Activated CD4-positive, alpha-beta T cell treated with anti-CD3 and anti-CD28 coated beads, Interleukin-2, amount 10 ng/mL, durations not matched to agents 7 days and 5 days (primary cell): ENCODE measurements at regions not wholly inside any gene's neighbourhood (a gene's known extent, or its start where the extent isn't known, plus 50 kb on each side); places are given as distances from the start of the nearest gene placed in this dataset.

ENCODE experiments used
- CTCF ChIA-PET: fragments of 350-600 bp; sonication (Branson Sonifier 250); formaldehyde crosslinking; loops from one replicate; lab custom pipeline; 2021; ENCODE audit warnings: antibody characterized with exemption; lab: Charles Lee
- POLR2A ChIA-PET: fragments of 350-600 bp; sonication (Branson Sonifier 250); formaldehyde crosslinking; loops from one replicate; lab custom pipeline; 2021; ENCODE audit warnings: antibody characterized with exemption; lab: Charles Lee
- DNase-seq: peaks from one replicate; pipeline ENCODE4 v3.0.0-alpha.2; 2020
- H3K27ac Mint-ChIP-seq: one replicate; pipeline ENCODE4 v1.8.0; 2021; ENCODE audit warnings: mild to moderate bottlenecking, moderate library complexity, mixed read lengths
- H3K27me3 Mint-ChIP-seq: one replicate; pipeline ENCODE4 v1.8.0; 2021; ENCODE audit warnings: mixed read lengths
- H3K36me3 Mint-ChIP-seq: one replicate; pipeline ENCODE4 v1.8.0; 2021; ENCODE audit warnings: low read depth, mixed read lengths
- H3K4me1 Mint-ChIP-seq: one replicate; pipeline ENCODE4 v1.8.0; 2021; ENCODE audit warnings: mixed read lengths
- H3K4me3 Mint-ChIP-seq: one replicate; pipeline ENCODE4 v1.8.0; 2021; ENCODE audit warnings: mild to moderate bottlenecking, moderate library complexity, mixed read lengths
- H3K9me3 Mint-ChIP-seq: one replicate; pipeline ENCODE4 v1.8.0; 2021; ENCODE audit warnings: mixed read lengths

GRCh38 chr6:3591970-3592369 is 135.1 kb upstream of the SLC22A23 start:
- ChIA-PET POLR2A (no interaction called here), CTCF (no interaction called here)
- H3K4me3 Mint-ChIP-seq = no peak overlapping the region
- no peak for DNase-seq
- H3K4me1 Mint-ChIP-seq = no peaks in the 10 kb centered on the region
- H3K27ac Mint-ChIP-seq = no peak overlapping the region
- H3K9me3 Mint-ChIP-seq = peaks cover 6% of the 10 kb centered on the region
- no peaks in the 10 kb centered on the region for H3K36me3 Mint-ChIP-seq
- peaks cover 12% of the 10 kb centered on the region for H3K27me3 Mint-ChIP-seq

GRCh38 chr6:3587660-3588059 is 130.8 kb upstream of the SLC22A23 start:
- DNase-seq = no peak
- ChIA-PET POLR2A (no interaction called here), CTCF (no interaction called here)
- no peaks in the 10 kb centered on the region for H3K36me3 Mint-ChIP-seq
- H3K27ac Mint-ChIP-seq = no peak overlapping the region
- H3K9me3 Mint-ChIP-seq = peaks cover 6% of the 10 kb centered on the region
- H3K4me1 Mint-ChIP-seq = no peaks in the 10 kb centered on the region
- H3K27me3 Mint-ChIP-seq = peaks cover 20% of the 10 kb centered on the region
- no peak overlapping the region for H3K4me3 Mint-ChIP-seq

- DNase-seq = no peak
- POLR2A ChIA-PET = no interaction called here
- no peak overlapping the region for H3K27ac Mint-ChIP-seq
- H3K36me3 Mint-ChIP-seq = no peaks in the 10 kb centered on the region
- H3K27me3 Mint-ChIP-seq = peaks cover 26% of the 10 kb centered on the region
- no peaks in the 10 kb centered on the region for H3K4me1 Mint-ChIP-seq
- CTCF ChIA-PET = no interaction called here
- H3K4me3 Mint-ChIP-seq = no peak overlapping the region
- H3K9me3 Mint-ChIP-seq = peaks cover 6% of the 10 kb centered on the region
Measured at GRCh38 chr6:3585320-3585935, 128.6 kb upstream of the SLC22A23 start.

- H3K36me3 Mint-ChIP-seq = no peaks in the 10 kb centered on the region
- H3K4me3 Mint-ChIP-seq = no peak overlapping the region
- no peak for DNase-seq
- no peak overlapping the region for H3K27ac Mint-ChIP-seq
- H3K27me3 Mint-ChIP-seq = peaks cover 26% of the 10 kb centered on the region
- CTCF ChIA-PET = no interaction called here
- H3K9me3 Mint-ChIP-seq = peaks cover 6% of the 10 kb centered on the region
- POLR2A ChIA-PET = interaction anchor here (0.8 kb wide), 1 partner anchor 67 kb away, joined by 3 read pairs; no protein-coding TSS in a partner anchor
- no peaks in the 10 kb centered on the region for H3K4me1 Mint-ChIP-seq
Measured at GRCh38 chr6:3584606-3585005, 127.8 kb upstream of the SLC22A23 start.

GRCh38 chr6:3581469-3581868 is 124.6 kb upstream of the SLC22A23 start:
- H3K9me3 Mint-ChIP-seq = no peaks in the 10 kb centered on the region
- H3K27ac Mint-ChIP-seq = no peak overlapping the region
- H3K4me1 Mint-ChIP-seq = no peaks in the 10 kb centered on the region
- ChIA-PET POLR2A (no interaction called here), CTCF (no interaction called here)
- DNase-seq = no peak
- no peaks in the 10 kb centered on the region for H3K36me3 Mint-ChIP-seq
- H3K4me3 Mint-ChIP-seq = no peak overlapping the region
- H3K27me3 Mint-ChIP-seq = peaks cover 24% of the 10 kb centered on the region

DNA sequence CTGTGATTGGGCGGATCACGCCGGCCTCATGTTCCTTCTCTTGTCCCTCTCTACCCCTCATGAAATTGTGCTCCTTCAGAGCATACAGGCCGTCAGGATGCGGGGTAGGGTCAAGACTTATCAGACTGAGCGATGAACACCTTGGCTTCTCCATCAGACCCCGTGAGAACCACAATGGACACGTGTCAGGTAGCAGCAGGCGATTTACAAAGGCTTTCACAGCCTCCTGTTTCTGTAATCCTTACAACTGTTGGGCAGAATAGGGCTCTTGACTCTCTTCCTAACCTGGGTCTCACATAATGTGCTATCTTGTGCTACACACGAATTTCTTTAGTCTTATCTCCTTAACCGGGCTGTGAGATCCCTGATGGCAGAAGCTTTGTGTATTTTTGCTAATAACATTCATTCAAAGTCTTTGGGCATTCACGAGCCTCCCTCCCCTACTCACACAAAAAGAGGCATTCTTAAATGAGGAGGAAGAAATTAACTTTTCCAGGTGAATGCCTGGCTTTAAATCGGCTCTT is 122.9 kb upstream of the SLC22A23 start:
- no peaks in the 10 kb centered on the region for H3K4me1 Mint-ChIP-seq
- H3K4me3 Mint-ChIP-seq = no peak overlapping the region

DNA sequence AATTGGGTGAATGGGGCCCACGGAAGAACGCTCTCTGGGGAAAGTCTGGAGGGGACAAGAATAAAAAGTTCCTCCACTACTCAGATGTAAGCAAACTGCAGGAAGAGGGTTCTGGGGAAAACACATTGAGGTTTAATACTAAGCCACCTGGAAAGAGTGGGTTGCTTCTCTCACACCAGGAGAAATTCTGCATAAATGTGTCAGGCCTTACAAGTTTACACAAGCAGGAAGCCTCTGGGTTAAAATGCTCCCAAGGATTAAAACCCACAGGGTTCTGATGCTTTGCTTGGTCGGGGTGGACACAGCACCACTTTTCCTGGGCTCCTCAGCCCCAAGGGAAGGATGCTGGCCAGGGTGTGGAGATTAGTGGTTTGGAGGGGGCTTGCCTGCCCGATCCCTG is 122.1 kb upstream of the SLC22A23 start:
- POLR2A ChIA-PET = no interaction called here
- no peaks in the 10 kb centered on the region for H3K36me3 Mint-ChIP-seq
- peaks cover 16% of the 10 kb centered on the region for H3K27me3 Mint-ChIP-seq
- no peaks in the 10 kb centered on the region for H3K4me1 Mint-ChIP-seq
- H3K27ac Mint-ChIP-seq = no peak overlapping the region
- DNase-seq = no peak
- CTCF ChIA-PET = no interaction called here
- H3K4me3 Mint-ChIP-seq = no peak overlapping the region
- H3K9me3 Mint-ChIP-seq = no peaks in the 10 kb centered on the region

More for the DNA sequence above, 122.9 kb upstream of the SLC22A23 start:
- Mint-ChIP-seq H3K9me3 (no peaks in the 10 kb centered on the region), H3K27ac (no peak overlapping the region), H3K27me3 (peaks cover 19% of the 10 kb centered on the region), H3K36me3 (no peaks in the 10 kb centered on the region)
- ChIA-PET CTCF (no interaction called here), POLR2A (no interaction called here)
- DNase-seq = no peak

GRCh38 chr6:3577517-3577916 is 120.7 kb upstream of the SLC22A23 start:
- Mint-ChIP-seq H3K4me1 (no peaks in the 10 kb centered on the region), H3K36me3 (no peaks in the 10 kb centered on the region), H3K4me3 (no peak overlapping the region), H3K9me3 (no peaks in the 10 kb centered on the region), H3K27me3 (peaks cover 9% of the 10 kb centered on the region), H3K27ac (no peak overlapping the region)
- ChIA-PET CTCF (no interaction called here), POLR2A (no interaction called here)
- no peak for DNase-seq

- H3K27ac Mint-ChIP-seq = no peak overlapping the region
- no peaks in the 10 kb centered on the region for H3K27me3 Mint-ChIP-seq
- POLR2A ChIA-PET = interaction anchor here (0.7 kb wide), 1 partner anchor 17 kb away, joined by 3 read pairs; no protein-coding TSS in a partner anchor
- H3K4me3 Mint-ChIP-seq = no peak overlapping the region
- CTCF ChIA-PET = no interaction called here
- no peaks in the 10 kb centered on the region for H3K36me3 Mint-ChIP-seq
- no peaks in the 10 kb centered on the region for H3K9me3 Mint-ChIP-seq
- no peak for DNase-seq
- H3K4me1 Mint-ChIP-seq = no peaks in the 10 kb centered on the region
Measured at GRCh38 chr6:3575701-3576100, 118.9 kb upstream of the SLC22A23 start.

- Mint-ChIP-seq H3K4me1 (no peaks in the 10 kb centered on the region), H3K27me3 (no peaks in the 10 kb centered on the region), H3K9me3 (no peaks in the 10 kb centered on the region), H3K4me3 (no peak overlapping the region), H3K36me3 (no peaks in the 10 kb centered on the region), H3K27ac (no peak overlapping the region)
- ChIA-PET CTCF (no interaction called here), POLR2A (no interaction called here)
- DNase-seq = no peak
Measured at GRCh38 chr6:3575166-3575565, 118.3 kb upstream of the SLC22A23 start.

DNA sequence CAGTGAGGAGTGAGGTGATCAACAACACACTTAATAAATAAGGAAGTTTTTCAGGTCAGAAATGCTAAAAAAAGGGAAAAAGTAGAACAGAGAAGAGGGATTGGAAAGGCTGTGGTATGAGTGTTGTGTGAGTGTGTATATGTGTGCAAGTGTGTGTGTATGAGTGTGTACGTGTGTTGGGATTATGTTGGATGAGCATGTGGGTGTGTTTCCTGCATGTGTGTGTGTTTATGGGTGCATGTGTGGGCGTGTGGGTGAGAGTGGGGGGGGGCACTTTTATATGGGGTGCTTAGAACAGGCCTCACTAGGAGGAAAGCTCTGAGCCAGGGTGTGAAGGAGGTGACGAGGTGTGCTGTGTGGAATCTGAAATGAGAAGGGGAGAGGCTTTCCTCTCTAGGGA is 116.8 kb upstream of the SLC22A23 start:
- Mint-ChIP-seq H3K36me3 (no peaks in the 10 kb centered on the region), H3K27me3 (no peaks in the 10 kb centered on the region), H3K9me3 (no peaks in the 10 kb centered on the region), H3K4me1 (no peaks in the 10 kb centered on the region), H3K4me3 (no peak overlapping the region), H3K27ac (no peak overlapping the region)
- DNase-seq = no peak
- ChIA-PET CTCF (no interaction called here), POLR2A (no interaction called here)

GRCh38 chr6:3571836-3572235 is 115.0 kb upstream of the SLC22A23 start:
- H3K4me1 Mint-ChIP-seq = no peaks in the 10 kb centered on the region
- H3K4me3 Mint-ChIP-seq = no peak overlapping the region
- H3K27me3 Mint-ChIP-seq = no peaks in the 10 kb centered on the region
- no peaks in the 10 kb centered on the region for H3K9me3 Mint-ChIP-seq
- DNase-seq = no peak
- ChIA-PET POLR2A (no interaction called here), CTCF (no interaction called here)
- H3K36me3 Mint-ChIP-seq = no peaks in the 10 kb centered on the region
- no peak overlapping the region for H3K27ac Mint-ChIP-seq

- Mint-ChIP-seq H3K4me3 (no peak overlapping the region), H3K36me3 (no peaks in the 10 kb centered on the region), H3K27ac (no peak overlapping the region), H3K27me3 (no peaks in the 10 kb centered on the region), H3K4me1 (no peaks in the 10 kb centered on the region), H3K9me3 (no peaks in the 10 kb centered on the region)
- CTCF ChIA-PET = no interaction called here
- POLR2A ChIA-PET = no interaction called here
- no peak for DNase-seq
Measured at GRCh38 chr6:3571250-3571681, 114.4 kb upstream of the SLC22A23 start.

- no peaks in the 10 kb centered on the region for H3K36me3 Mint-ChIP-seq
- no peaks in the 10 kb centered on the region for H3K27me3 Mint-ChIP-seq
- H3K4me3 Mint-ChIP-seq = no peak overlapping the region
- H3K4me1 Mint-ChIP-seq = no peaks in the 10 kb centered on the region
- no peak for DNase-seq
- no peaks in the 10 kb centered on the region for H3K9me3 Mint-ChIP-seq
- no peak overlapping the region for H3K27ac Mint-ChIP-seq
- ChIA-PET CTCF (no interaction called here), POLR2A (no interaction called here)
Measured at GRCh38 chr6:3569816-3570215, 113.0 kb upstream of the SLC22A23 start.
